OCI-LY7 (cell line): ENCODE measurements at regions not wholly inside any gene's neighbourhood (a gene's known extent, or its start where the extent isn't known, plus 50 kb on each side); places are given as distances from the start of the nearest gene placed in this dataset.

Experiments used
- CTCF ChIP-seq: fragments of 200-600 bp; sonication (generic); conservative IDR thresholded peaks from 2 replicates; pipeline ENCODE4 v1.5.1; 2014; ENCODE audit warnings: mild to moderate bottlenecking, antibody characterized with exemption, low read length, moderate library complexity, mixed read lengths
- EZH2phosphoT487 ChIP-seq: fragments of 200-600 bp; sonication (generic); IDR thresholded peaks from 2 replicates; pipeline ENCODE4 v1.6.1; 2018; ENCODE audit warnings: low read depth, borderline replicate concordance, mild to moderate bottlenecking, mixed run types, antibody characterized with exemption, low read length, moderate library complexity, mixed read lengths

GRCh38 chr10:63829020-63829419 lies 307.8 kb downstream of the REEP3 start:
- no peak for TF ChIP-seq CTCF
- no peak for TF ChIP-seq EZH2phosphoT487
